GM10248 (cell line): ENCODE measurements at regions not wholly inside any gene's neighbourhood (a gene's known extent, or its start where the extent isn't known, plus 50 kb on each side); places are given as distances from the start of the nearest gene placed in this dataset.
"Not testable (repeated sequence)": the region's sequence is repeated elsewhere in the genome, so short reads cannot be mapped to it uniquely, and the experiment has no call there.

Experiments
- CTCF ChIA-PET: fragments of 300-600 bp; sonication (Branson Sonifier 250); formaldehyde crosslinking; extraction: SDS; loops from one replicate; lab custom pipeline; 2021; ENCODE audit warnings: antibody characterized with exemption; lab: Yijun Ruan, JAX
- POLR2A ChIA-PET: fragments of 350-650 bp; sonication (Branson Sonifier 250); formaldehyde crosslinking; extraction: SDS; loops from one replicate; lab custom pipeline; 2020; ENCODE audit warnings: antibody characterized with exemption; lab: Yijun Ruan, JAX
- DNase-seq: peaks from one replicate; pipeline ENCODE4 v3.0.0; 2012; ENCODE audit errors: extremely low spot score
- TF ChIP-seq, protein P1 (sequence below): IDR thresholded peaks from 2 replicates; pipeline ENCODE4 v1.5.1; 2012; ENCODE audit warnings: mild to moderate bottlenecking, low read depth; ENCODE audit errors: extremely low read depth, missing control alignments, control extremely low read depth

- POLR2A ChIA-PET = no interaction called here
- DNase-seq = no peak
- CTCF ChIA-PET = interaction anchor here (1.1 kb wide), 1 partner anchor 9 kb away, joined by 3 read pairs; no protein-coding TSS in a partner anchor
- TF ChIP-seq, protein P1, sequence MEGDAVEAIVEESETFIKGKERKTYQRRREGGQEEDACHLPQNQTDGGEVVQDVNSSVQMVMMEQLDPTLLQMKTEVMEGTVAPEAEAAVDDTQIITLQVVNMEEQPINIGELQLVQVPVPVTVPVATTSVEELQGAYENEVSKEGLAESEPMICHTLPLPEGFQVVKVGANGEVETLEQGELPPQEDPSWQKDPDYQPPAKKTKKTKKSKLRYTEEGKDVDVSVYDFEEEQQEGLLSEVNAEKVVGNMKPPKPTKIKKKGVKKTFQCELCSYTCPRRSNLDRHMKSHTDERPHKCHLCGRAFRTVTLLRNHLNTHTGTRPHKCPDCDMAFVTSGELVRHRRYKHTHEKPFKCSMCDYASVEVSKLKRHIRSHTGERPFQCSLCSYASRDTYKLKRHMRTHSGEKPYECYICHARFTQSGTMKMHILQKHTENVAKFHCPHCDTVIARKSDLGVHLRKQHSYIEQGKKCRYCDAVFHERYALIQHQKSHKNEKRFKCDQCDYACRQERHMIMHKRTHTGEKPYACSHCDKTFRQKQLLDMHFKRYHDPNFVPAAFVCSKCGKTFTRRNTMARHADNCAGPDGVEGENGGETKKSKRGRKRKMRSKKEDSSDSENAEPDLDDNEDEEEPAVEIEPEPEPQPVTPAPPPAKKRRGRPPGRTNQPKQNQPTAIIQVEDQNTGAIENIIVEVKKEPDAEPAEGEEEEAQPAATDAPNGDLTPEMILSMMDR = no peak
These were observed 196.3 kb downstream of the JCAD start for GRCh38 chr10:29862923-29863614.

- TF ChIP-seq, protein P1 = no peak
- ChIA-PET POLR2A (no interaction called here), CTCF (interaction anchor here (0.8 to 1.4 kb wide), 2 partner anchors 11 to 59 kb away, joined by 3 to 5 read pairs; no protein-coding TSS in a partner anchor)
- no peak for DNase-seq
These were observed 197.4 kb downstream of the JCAD start for GRCh38 chr10:29861811-29862505.

DNA sequence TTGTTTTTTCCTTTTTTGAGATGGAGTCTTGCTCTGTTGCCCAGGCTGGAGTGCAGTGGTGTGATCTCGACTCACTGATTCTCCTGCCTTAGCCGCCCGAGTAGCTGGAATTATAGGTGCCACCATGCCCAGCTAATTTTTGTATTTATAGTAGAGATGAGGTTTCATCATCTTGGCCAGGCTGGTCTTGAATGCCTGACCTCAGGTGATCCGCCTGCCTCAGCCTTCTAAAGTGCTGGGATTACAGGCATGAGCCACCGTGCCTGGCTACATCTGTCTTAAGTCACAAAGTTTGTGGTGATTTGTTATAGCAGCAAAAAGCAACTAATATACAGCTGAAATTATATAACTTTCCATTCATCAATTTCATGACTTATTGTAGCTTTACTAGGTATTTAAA is 198.2 kb downstream of the JCAD start:
- CTCF ChIA-PET = interaction anchor here (0.8 to 1.4 kb wide), 3 partner anchors 9 to 58 kb away, joined by 3 to 5 read pairs (median 3); no protein-coding TSS in a partner anchor
- DNase-seq = not testable (repeated sequence)

GRCh38 chr10:29860166-29860565 is 199.2 kb downstream of the JCAD start:
- no peak for DNase-seq
- ChIA-PET POLR2A (no interaction called here), CTCF (interaction anchor here (1.4 kb wide), 2 partner anchors 10 to 13 kb away, joined by 3 to 5 read pairs; no protein-coding TSS in a partner anchor)
- TF ChIP-seq, protein P1 = no peak

More for the DNA sequence above, 198.2 kb downstream of the JCAD start:
- POLR2A ChIA-PET = not testable (repeated sequence)

DNA sequence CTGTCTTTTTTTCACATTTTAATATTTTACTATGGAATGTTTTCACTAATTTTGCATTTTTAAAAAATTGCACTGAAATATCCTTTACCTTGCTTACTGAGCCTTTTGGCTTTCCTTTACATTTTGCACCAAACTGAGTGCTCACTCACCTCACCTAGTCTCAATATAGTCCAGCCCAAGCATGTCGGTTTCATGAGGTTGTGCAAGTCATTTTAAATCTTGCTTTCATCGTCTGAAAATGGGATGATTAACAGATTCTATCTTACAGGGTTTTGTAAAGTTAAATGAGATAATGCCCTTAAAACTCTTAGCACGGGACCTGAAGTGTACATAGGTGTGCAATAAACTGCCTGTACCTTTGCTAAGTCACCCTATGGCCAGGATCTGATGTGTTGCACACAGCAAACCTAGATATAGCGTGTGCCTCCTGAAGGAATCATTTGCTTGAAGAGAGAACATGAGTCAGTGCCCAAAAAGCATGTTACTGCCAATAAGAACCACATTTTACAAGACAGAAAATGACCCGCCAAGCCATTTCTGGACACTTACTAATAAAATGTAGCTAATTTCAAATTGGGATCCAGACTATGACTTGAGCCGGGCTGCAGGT is 199.8 kb downstream of the JCAD start:
- no peak for DNase-seq
- TF ChIP-seq, protein P1 = no peak
- ChIA-PET CTCF (no interaction called here), POLR2A (no interaction called here)

DNA sequence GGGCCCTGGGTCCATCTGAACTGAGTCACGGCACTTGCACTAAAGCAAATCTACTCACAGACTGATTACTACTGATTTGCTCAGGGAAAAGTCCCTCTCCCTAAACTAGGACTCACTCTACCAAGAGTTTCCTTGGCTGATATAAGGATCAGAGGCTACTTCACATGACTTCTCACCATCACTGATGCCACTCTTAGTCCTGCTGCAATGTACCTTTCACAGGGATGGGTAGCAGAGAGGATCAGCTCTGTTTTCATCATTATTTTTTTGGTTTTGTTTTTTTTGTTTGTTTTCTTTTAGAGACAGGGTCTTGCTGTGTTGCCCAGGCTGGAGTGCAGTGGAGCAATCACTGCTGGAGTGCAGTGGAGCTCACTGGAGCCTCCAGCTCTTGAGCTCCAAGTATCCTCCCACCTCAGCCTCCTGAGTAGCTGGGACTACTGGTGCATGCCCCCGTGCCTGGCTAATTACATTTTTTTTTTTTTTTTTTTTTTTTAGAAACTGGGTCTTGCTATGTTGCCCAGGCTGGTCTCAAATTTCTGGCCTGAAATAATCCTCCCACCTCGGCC is 200.6 kb downstream of the JCAD start:
- ChIA-PET POLR2A (no interaction called here), CTCF (no interaction called here)
- no peak for DNase-seq
- TF ChIP-seq, protein P1 = no peak
